Suppressor macrophage (primary cell): ENCODE measurements at regions not wholly inside any gene's neighbourhood (a gene's known extent, or its start where the extent isn't known, plus 50 kb on each side); places are given as distances from the start of the nearest gene placed in this dataset.

Experiments
- DNase-seq, 4 experiments: peaks; one replicate each; pipeline ENCODE4 v3.0.0-alpha.2; 2020 to 2022

- DNase-seq = no peak
These were observed 54.8 kb upstream of the BTRC start for GRCh38 chr10:101299211-101299610.

DNA sequence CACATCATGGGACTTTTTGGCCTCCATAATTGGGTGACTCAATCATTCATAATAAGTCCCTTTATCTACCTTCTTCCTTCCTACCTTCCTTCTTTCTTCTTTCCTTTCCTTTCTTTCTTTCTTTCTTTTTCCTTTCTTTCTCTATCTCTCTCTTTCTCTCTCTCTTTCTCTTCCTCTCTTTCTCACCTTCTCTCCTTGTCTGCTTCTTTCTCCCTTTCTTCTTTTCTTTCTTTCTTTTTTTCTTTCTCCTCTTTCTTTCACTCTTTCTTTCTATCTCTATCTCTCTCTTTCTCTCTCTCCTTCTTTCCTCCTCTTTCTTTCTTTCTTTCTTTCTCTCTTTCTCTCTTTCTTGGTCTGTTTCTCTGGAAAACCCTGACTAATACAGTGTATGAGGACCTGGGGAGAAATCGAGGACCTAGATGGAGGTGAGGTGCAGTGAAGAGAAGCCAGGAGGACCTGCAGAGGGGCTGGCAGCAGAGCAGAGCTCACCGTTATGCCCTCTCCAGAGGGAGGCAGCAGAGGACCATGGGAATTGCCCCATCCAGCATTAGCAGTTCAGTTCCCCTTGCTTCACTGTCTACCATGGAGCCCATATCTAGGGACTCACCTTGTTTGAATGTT lies 52.7 kb upstream of the BTRC start:
- peak; percentile 71 to 80 (median 74) for DNase-seq

DNA sequence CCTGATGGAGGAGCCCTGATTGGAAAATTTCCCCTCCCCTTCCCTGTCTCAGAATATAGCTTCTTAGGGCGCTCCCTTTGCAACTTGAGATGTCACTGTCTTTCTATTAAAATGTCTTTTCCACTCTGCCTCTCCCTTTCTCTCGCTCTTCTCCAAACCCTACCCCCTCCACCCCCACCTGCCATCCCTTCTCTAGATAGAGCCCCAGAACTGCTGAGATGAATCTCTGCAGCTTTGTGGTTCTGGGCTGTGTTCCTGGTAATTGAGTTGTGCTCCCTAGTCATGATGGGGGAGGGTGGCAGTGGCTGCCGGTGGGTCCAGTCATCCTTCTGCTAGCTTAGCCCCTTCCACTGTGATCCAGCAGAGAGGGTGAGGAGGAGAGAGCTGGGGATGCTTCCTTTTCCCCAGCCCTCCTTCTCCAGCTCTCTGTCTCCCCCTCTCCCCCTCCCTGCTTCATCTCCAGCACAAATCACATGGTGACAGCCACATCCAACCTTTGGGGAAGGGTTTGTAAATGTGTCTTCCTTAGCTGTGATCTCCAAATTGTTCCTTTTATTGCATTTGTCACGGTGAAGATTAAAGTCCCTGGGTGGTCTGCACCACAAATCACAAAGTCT lies 50.8 kb upstream of the BTRC start:
- no peak for DNase-seq
